ENCODE measurements at regions not wholly inside any gene's neighbourhood (a gene's known extent, or its start where the extent isn't known, plus 50 kb on each side); places are given as distances from the start of the nearest gene placed in this dataset.

DNA sequence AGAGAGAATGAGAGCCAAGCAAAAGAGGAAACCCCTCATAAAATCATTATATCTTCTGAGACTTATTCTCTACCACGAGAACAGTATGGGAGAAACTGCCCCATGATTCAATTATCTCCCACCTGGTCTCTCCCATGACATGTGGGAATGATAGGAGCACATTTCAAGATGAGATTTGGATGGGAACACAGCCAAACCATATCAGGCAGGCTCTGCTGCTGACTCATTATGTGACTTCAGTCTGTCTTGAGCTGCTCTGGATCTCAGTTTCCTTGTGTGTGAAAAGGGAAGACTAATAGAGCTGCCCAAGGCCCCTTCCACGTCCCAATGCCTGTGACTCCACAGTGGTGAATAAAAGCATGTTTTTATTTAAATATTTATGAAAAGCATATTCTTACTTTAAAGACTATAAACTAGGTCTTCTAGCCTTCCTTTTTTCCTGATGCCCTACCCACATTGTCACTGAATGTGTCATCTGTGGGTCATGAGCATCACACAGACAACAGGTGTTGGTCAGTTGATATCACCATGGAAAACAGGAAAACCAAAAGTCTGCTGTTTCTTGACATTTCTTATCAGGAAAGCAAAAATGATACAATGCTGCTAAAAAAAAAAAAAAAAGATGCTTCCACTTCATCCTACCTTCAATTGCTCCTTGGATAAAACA lies 96.0 kb upstream of the PPP2R3A start:
- TF ChIP-seq, protein P1, sequence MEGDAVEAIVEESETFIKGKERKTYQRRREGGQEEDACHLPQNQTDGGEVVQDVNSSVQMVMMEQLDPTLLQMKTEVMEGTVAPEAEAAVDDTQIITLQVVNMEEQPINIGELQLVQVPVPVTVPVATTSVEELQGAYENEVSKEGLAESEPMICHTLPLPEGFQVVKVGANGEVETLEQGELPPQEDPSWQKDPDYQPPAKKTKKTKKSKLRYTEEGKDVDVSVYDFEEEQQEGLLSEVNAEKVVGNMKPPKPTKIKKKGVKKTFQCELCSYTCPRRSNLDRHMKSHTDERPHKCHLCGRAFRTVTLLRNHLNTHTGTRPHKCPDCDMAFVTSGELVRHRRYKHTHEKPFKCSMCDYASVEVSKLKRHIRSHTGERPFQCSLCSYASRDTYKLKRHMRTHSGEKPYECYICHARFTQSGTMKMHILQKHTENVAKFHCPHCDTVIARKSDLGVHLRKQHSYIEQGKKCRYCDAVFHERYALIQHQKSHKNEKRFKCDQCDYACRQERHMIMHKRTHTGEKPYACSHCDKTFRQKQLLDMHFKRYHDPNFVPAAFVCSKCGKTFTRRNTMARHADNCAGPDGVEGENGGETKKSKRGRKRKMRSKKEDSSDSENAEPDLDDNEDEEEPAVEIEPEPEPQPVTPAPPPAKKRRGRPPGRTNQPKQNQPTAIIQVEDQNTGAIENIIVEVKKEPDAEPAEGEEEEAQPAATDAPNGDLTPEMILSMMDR (IDR thresholded peaks at IDR 0.05): no peak
- no peak for TF ChIP-seq POLR2A (IDR thresholded peaks at IDR 0.05)
